NCI-H226 (cell line): ENCODE measurements at regions not wholly inside any gene's neighbourhood (a gene's known extent, or its start where the extent isn't known, plus 50 kb on each side); places are given as distances from the start of the nearest gene placed in this dataset.
"Not testable (repeated sequence)": the region's sequence is repeated elsewhere in the genome, so short reads cannot be mapped to it uniquely, and the experiment has no call there.

Experiments
- DNase-seq: peaks from one replicate; pipeline ENCODE4 v3.0.0-alpha.2; 2015

- no peak for DNase-seq
Measured at GRCh38 chr20:40942006-40942405, 86.6 kb upstream of the TOP1 start.

GRCh38 chr20:40942775-40943174 lies 85.8 kb upstream of the TOP1 start:
- DNase-seq = no peak

GRCh38 chr20:40943591-40943990 lies 85.0 kb upstream of the TOP1 start:
- DNase-seq = no peak

- no peak for DNase-seq
Measured at GRCh38 chr20:40945189-40945588, 83.4 kb upstream of the TOP1 start.

- no peak for DNase-seq
Measured at GRCh38 chr20:40945754-40946450, 82.7 kb upstream of the TOP1 start.

- no peak for DNase-seq
Measured at GRCh38 chr20:40946451-40946850, 82.2 kb upstream of the TOP1 start.

- DNase-seq = no peak
Measured at GRCh38 chr20:40948465-40949267, 80.0 kb upstream of the TOP1 start.

- DNase-seq = no peak
Measured at GRCh38 chr20:40949346-40949745, 79.3 kb upstream of the TOP1 start.

- DNase-seq = no peak
Measured at GRCh38 chr20:40952136-40952535, 76.5 kb upstream of the TOP1 start.

GRCh38 chr20:40953416-40953815 lies 75.2 kb upstream of the TOP1 start:
- no peak for DNase-seq

GRCh38 chr20:40953856-40954255 lies 74.8 kb upstream of the TOP1 start:
- DNase-seq = no peak

- no peak for DNase-seq
Measured at GRCh38 chr20:40954521-40955165, 74.0 kb upstream of the TOP1 start.

GRCh38 chr20:40955326-40955725 lies 73.3 kb upstream of the TOP1 start:
- no peak for DNase-seq

- DNase-seq = not testable (repeated sequence)
Measured at GRCh38 chr20:40955826-40956225, 72.8 kb upstream of the TOP1 start.

GRCh38 chr20:40956542-40957264 lies 71.9 kb upstream of the TOP1 start:
- no peak for DNase-seq

GRCh38 chr20:40957265-40957760 lies 71.3 kb upstream of the TOP1 start:
- no peak for DNase-seq

GRCh38 chr20:40958598-40958997 lies 70.0 kb upstream of the TOP1 start:
- no peak for DNase-seq

GRCh38 chr20:40959325-40960092 lies 69.1 kb upstream of the TOP1 start:
- no peak for DNase-seq

GRCh38 chr20:40960101-40960500 lies 68.5 kb upstream of the TOP1 start:
- DNase-seq = no peak

- no peak for DNase-seq
Measured at GRCh38 chr20:40960521-40960956, 68.1 kb upstream of the TOP1 start.

GRCh38 chr20:40961176-40961575 lies 67.4 kb upstream of the TOP1 start:
- no peak for DNase-seq
